IMR-90 (cell line): ENCODE measurements at regions not wholly inside any gene's neighbourhood (a gene's known extent, or its start where the extent isn't known, plus 50 kb on each side); places are given as distances from the start of the nearest gene placed in this dataset.

Experiments
- ATAC-seq: fragments of 200-7000 bp; cut with Tn5 transposase; 2 replicates; pipeline ENCODE4 v1.9.1; 2020; ENCODE audit warnings: low read depth, mild to moderate bottlenecking, moderate library complexity
- BruUV-seq: library from RNA; stranded (reverse); fragments of 400-500 nt; replicated peaks from 2 replicates; lab custom pipeline; 2021; lab: Mats Ljungman, UMichigan
- CTCF ChIA-PET: fragments of 300-600 bp; formaldehyde crosslinking; extraction: SDS; loops from one replicate; lab custom pipeline; 2021; ENCODE audit warnings: antibody characterized with exemption; lab: Yijun Ruan, JAX
- POLR2A ChIA-PET: fragments of 300-600 bp; sonication (Branson Sonifier 250); formaldehyde crosslinking; loops from one replicate; lab custom pipeline; 2022; ENCODE audit warnings: antibody characterized with exemption; ENCODE audit not compliant: unreplicated experiment; lab: Charles Lee
- DNase-seq: peaks from one replicate; pipeline ENCODE4 v3.0.0; 2013
- H2AFZ ChIP-seq: replicated peaks from 2 replicates; pipeline ENCODE3; 2013; ENCODE audit warnings: low read length, mild to moderate bottlenecking; ENCODE audit not compliant: poor library complexity
- H2AK5ac ChIP-seq: 2 replicates; pipeline ENCODE4 v1.6.1; 2013; ENCODE audit warnings: low read depth, low read length, inconsistent platforms
- H2AK9ac ChIP-seq: replicated peaks from 2 replicates; pipeline ENCODE3; 2013; ENCODE audit warnings: mild to moderate bottlenecking, low read depth, low read length, moderate library complexity; ENCODE audit not compliant: poor library complexity
- H2BK120ac ChIP-seq: 2 replicates; pipeline ENCODE4 v1.6.1; 2013; ENCODE audit warnings: low read depth, low read length, inconsistent platforms
- H2BK15ac ChIP-seq: 3 replicates; pipeline ENCODE4 v1.6.1; 2013; ENCODE audit warnings: low read depth, low read length, inconsistent platforms
- H2BK20ac ChIP-seq: 2 replicates; pipeline ENCODE4 v1.6.1; 2013; ENCODE audit warnings: low read depth, mild to moderate bottlenecking, inconsistent platforms, low read length, moderate library complexity
- H2BK5ac ChIP-seq: 2 replicates; pipeline ENCODE4 v1.6.1; 2013; ENCODE audit warnings: mild to moderate bottlenecking, low read depth, low read length, inconsistent platforms; ENCODE audit not compliant: poor library complexity, severe bottlenecking
- H3K14ac ChIP-seq: replicated peaks from 2 replicates; pipeline ENCODE4 v1.6.1; 2013; ENCODE audit warnings: low read depth, low read length, inconsistent platforms
- H3K18ac ChIP-seq: 2 replicates; pipeline ENCODE4 v1.6.1; 2013; ENCODE audit warnings: low read depth, low read length, control low read depth
- H3K23ac ChIP-seq: 2 replicates; pipeline ENCODE4 v1.6.1; 2013; ENCODE audit warnings: low read depth, low read length, inconsistent platforms
- H3K27ac ChIP-seq: 2 replicates; pipeline ENCODE4 v1.5.1; 2013; ENCODE audit warnings: mild to moderate bottlenecking, control low read depth, low read length; ENCODE audit not compliant: insufficient read depth
- H3K27me3 ChIP-seq: 2 replicates; pipeline ENCODE4 v1.6.1; 2013; ENCODE audit warnings: low read length; ENCODE audit not compliant: control insufficient read depth, insufficient read depth
- H3K36me3 ChIP-seq: 2 replicates; pipeline ENCODE4 v1.6.1; 2013; ENCODE audit warnings: low read length, mixed read lengths; ENCODE audit not compliant: control insufficient read depth, insufficient read depth
- H3K4ac ChIP-seq: 2 replicates; pipeline ENCODE4 v1.6.1; 2013; ENCODE audit warnings: low read depth, low read length, inconsistent platforms
- H3K4me1 ChIP-seq: 2 replicates; pipeline ENCODE4 v1.6.1; 2013; ENCODE audit warnings: low read length, mixed read lengths; ENCODE audit not compliant: control insufficient read depth, insufficient read depth
- H3K4me2 ChIP-seq: 2 replicates; pipeline ENCODE4 v1.6.1; 2013; ENCODE audit warnings: low read depth, mild to moderate bottlenecking, control low read depth, low read length, moderate library complexity
- H3K4me3 ChIP-seq: 2 replicates; pipeline ENCODE4 v1.5.1; 2013; ENCODE audit warnings: low read depth, mild to moderate bottlenecking, control low read depth, low read length, moderate library complexity; ENCODE audit not compliant: insufficient read depth
- H3K56ac ChIP-seq: 2 replicates; pipeline ENCODE4 v1.6.1; 2013; ENCODE audit warnings: low read length, inconsistent platforms; ENCODE audit not compliant: insufficient read depth; ENCODE audit errors: extremely low read depth
- H3K79me1 ChIP-seq, 2 experiments: 2 replicates each; pipeline ENCODE4 v1.6.1; 2013; ENCODE audit warnings: low read length in 2 of 2, inconsistent platforms in 1 of 2, low read depth in 1 of 2
- H3K9ac ChIP-seq: 2 replicates; pipeline ENCODE4 v1.6.1; 2013; ENCODE audit warnings: low read depth, low read length, control low read depth
- H3K9me1 ChIP-seq: 2 replicates; pipeline ENCODE4 v1.6.1; 2013; ENCODE audit warnings: low read length, inconsistent platforms; ENCODE audit not compliant: insufficient read depth
- H3K9me3 ChIP-seq: 2 replicates; pipeline ENCODE4 v1.6.1; 2013; ENCODE audit warnings: low read length; ENCODE audit not compliant: control insufficient read depth, insufficient read depth
- H4K20me1 ChIP-seq: 2 replicates; pipeline ENCODE4 v1.6.1; 2013; ENCODE audit warnings: low read length, inconsistent platforms; ENCODE audit not compliant: insufficient read depth
- H4K5ac ChIP-seq: 2 replicates; pipeline ENCODE4 v1.6.1; 2013; ENCODE audit warnings: mild to moderate bottlenecking, low read depth, low read length, control low read depth
- H4K8ac ChIP-seq, 2 experiments: 2 replicates each; pipeline ENCODE4 v1.6.1; 2013; ENCODE audit warnings: low read depth in 2 of 2, low read length in 2 of 2, control low read depth in 1 of 2, inconsistent platforms in 1 of 2
- H4K91ac ChIP-seq: 2 replicates; pipeline ENCODE4 v1.6.1; 2013; ENCODE audit warnings: low read depth, low read length, inconsistent platforms; ENCODE audit not compliant: insufficient read depth
- BHLHE40 ChIP-seq: fragments of 150-350 bp; IDR thresholded peaks from 2 replicates; pipeline ENCODE4 v1.6.1; 2016; ENCODE audit warnings: mild to moderate bottlenecking, low read depth, low read length
- FOS ChIP-seq: fragments of 150-350 bp; IDR thresholded peaks from 2 replicates; pipeline ENCODE4 v1.6.1; 2016; ENCODE audit warnings: low read depth, low read length
- MAFK ChIP-seq: IDR thresholded peaks from 2 replicates; pipeline ENCODE4 v1.6.1; 2012; ENCODE audit warnings: low read depth, low read length, improper control_type of control experiment
- MAZ ChIP-seq: IDR thresholded peaks from 2 replicates; pipeline ENCODE4 v1.6.1; 2012; ENCODE audit warnings: low read depth, mild to moderate bottlenecking, low read length, improper control_type of control experiment, moderate library complexity, borderline replicate concordance
- MXI1 ChIP-seq: IDR thresholded peaks from 2 replicates; pipeline ENCODE4 v1.6.1; 2012; ENCODE audit warnings: low read depth, mild to moderate bottlenecking, low read length, moderate library complexity, borderline replicate concordance
- POLR2A ChIP-seq: IDR thresholded peaks from 2 replicates; pipeline ENCODE4 v1.6.1; 2012; ENCODE audit warnings: mild to moderate bottlenecking, low read depth, low read length
- RAD21 ChIP-seq: IDR thresholded peaks from 2 replicates; pipeline ENCODE4 v1.6.1; 2012; ENCODE audit warnings: low read length, improper control_type of control experiment
- RFX5 ChIP-seq: IDR thresholded peaks from 2 replicates; pipeline ENCODE4 v1.8.0; 2012; ENCODE audit warnings: low read depth, mild to moderate bottlenecking, low read length, moderate library complexity
- SMC3 ChIP-seq: fragments of 150-350 bp; IDR thresholded peaks from 2 replicates; pipeline ENCODE4 v1.6.1; 2016; ENCODE audit warnings: low read depth, mild to moderate bottlenecking, antibody characterized with exemption, low read length, moderate library complexity
- WGBS, 2 experiments: methylation state at CpG; one replicate each; pipeline versions ENCODE4 v1.1.5 to v1.1.7; 2013; ENCODE audit warnings: missing lambda C conversion rate in 2 of 2; ENCODE audit not compliant: insufficient read length in 1 of 2; ENCODE audit errors: extremely low coverage in 2 of 2; 5-methylcytosine and 5-hydroxymethylcytosine counted together
- dilution Hi-C: fragments of 300-500 bp; cut with HindIII; formaldehyde crosslinking; loops from one replicate; pipeline ENCODE4 v1.14.3; 2018; ENCODE audit warnings: low sequenced_read_pairs; ENCODE audit not compliant: unreplicated experiment
- in situ Hi-C: fragments of 300-500 bp; cut with MboI; formaldehyde crosslinking; loops from 3 replicates; pipeline ENCODE4 v1.14.3; 2019; ENCODE audit warnings: low sequenced_read_pairs, inconsistent platforms, mixed read lengths
- intact Hi-C: fragments of 100-400 bp; cut with micrococcal nuclease; formaldehyde crosslinking; loops from 2 replicates; pipeline ENCODE4 v1.10.0; 2022
- TF ChIP-seq, protein P1 (sequence below): fragments of 150-350 bp; IDR thresholded peaks from 2 replicates; pipeline ENCODE4 v1.6.1; 2017; ENCODE audit warnings: mild to moderate bottlenecking, antibody characterized with exemption, low read length, low read depth
- TF ChIP-seq, protein P2 (sequence below): conservative IDR thresholded peaks from 2 replicates; pipeline ENCODE4 v1.5.1; 2012; ENCODE audit warnings: mild to moderate bottlenecking, low read depth, low read length, improper control_type of control experiment

DNA sequence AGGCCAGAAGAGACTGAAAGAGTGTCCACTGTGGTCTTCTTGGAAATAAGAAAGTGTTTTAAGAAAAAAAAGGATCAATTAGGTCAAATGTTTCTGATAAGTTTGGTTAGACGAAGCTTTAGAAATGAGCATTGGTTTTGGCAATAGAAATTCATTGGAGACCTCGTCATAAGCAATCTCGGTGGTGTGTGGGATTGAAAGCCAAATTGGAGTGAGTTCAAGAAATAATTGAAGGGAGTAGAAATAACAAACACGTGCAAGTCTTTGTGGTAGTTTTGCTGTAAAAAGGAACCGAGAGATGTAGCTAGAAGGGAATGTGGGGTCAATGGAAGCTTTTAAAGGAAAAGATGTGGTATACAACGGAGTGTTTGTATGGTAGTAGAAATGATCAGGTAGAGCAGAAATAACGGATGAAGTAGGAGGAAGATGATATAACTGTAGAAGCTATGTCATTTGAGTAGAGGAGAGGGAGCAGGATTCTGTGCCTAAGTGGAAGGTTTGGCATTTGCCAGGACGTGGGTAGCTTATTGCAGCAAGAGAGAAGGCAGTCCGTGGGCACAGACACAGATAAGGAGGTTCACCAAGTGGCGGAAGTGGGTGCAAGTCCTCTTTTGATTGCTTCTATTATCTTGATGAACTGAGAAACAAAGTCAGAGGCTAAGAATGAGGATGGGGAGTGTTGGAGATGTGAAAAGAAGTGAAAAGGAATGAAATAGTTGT lies 146.2 kb downstream of the DACT1 start:
- Histone ChIP-seq H3K9me3 (no peaks in the 10 kb centered on the region), H4K91ac (no peak overlapping the region), H3K18ac (no peak overlapping the region), H3K4me2 (no peak overlapping the region), H3K27ac (no peak overlapping the region), H2AK9ac (no peak overlapping the region), H3K27me3 (peaks cover 40% of the 10 kb centered on the region), H3K4me3 (no peak overlapping the region), H3K79me1 (no peaks in the 10 kb centered on the region), H4K5ac (no peak overlapping the region), H3K9ac (no peak overlapping the region), H2BK120ac (no peak overlapping the region), H3K4ac (no peak overlapping the region), H2BK5ac (no peak overlapping the region), H3K14ac (no peak overlapping the region), H3K9me1 (0 out of 2 replicates have a peak, but pooled peaks cover 4% of the 10 kb centered on the region), H3K36me3 (no peaks in the 10 kb centered on the region), H2AFZ (no peak overlapping the region), H4K20me1 (no peaks in the 10 kb centered on the region), H4K8ac (no peak overlapping the region), H2BK15ac (no peak overlapping the region), H3K23ac (no peak overlapping the region; the same call in 1 of the 2 replicates), H2BK20ac (no peak overlapping the region), H3K4me1 (no peaks in the 10 kb centered on the region; the same call in 1 of the 2 replicates), H3K56ac (no peak overlapping the region; the same call in 1 of the 2 replicates), H2AK5ac (no peak overlapping the region)
- ChIA-PET POLR2A (no interaction called here), CTCF (interaction anchor here (0.7 kb wide), 1 partner anchor 34 kb away, joined by 3 read pairs; no protein-coding TSS in a partner anchor)
- intact Hi-C loops: no loop called here
- no peak for TF ChIP-seq SMC3
- no peak for TF ChIP-seq MXI1
- no peak for TF ChIP-seq POLR2A
- TF ChIP-seq, protein P1, sequence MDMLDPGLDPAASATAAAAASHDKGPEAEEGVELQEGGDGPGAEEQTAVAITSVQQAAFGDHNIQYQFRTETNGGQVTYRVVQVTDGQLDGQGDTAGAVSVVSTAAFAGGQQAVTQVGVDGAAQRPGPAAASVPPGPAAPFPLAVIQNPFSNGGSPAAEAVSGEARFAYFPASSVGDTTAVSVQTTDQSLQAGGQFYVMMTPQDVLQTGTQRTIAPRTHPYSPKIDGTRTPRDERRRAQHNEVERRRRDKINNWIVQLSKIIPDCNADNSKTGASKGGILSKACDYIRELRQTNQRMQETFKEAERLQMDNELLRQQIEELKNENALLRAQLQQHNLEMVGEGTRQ: no peak
- no peak for TF ChIP-seq MAZ
- TF ChIP-seq RAD21: no peak
- TF ChIP-seq, protein P2, sequence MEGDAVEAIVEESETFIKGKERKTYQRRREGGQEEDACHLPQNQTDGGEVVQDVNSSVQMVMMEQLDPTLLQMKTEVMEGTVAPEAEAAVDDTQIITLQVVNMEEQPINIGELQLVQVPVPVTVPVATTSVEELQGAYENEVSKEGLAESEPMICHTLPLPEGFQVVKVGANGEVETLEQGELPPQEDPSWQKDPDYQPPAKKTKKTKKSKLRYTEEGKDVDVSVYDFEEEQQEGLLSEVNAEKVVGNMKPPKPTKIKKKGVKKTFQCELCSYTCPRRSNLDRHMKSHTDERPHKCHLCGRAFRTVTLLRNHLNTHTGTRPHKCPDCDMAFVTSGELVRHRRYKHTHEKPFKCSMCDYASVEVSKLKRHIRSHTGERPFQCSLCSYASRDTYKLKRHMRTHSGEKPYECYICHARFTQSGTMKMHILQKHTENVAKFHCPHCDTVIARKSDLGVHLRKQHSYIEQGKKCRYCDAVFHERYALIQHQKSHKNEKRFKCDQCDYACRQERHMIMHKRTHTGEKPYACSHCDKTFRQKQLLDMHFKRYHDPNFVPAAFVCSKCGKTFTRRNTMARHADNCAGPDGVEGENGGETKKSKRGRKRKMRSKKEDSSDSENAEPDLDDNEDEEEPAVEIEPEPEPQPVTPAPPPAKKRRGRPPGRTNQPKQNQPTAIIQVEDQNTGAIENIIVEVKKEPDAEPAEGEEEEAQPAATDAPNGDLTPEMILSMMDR: no peak
- no peak for TF ChIP-seq FOS
- no peak for TF ChIP-seq MAFK
- TF ChIP-seq BHLHE40: no peak
- TF ChIP-seq RFX5: no peak
- ATAC-seq (no peak), DNase-seq (peak; percentile 30)
- dilution Hi-C loops: no loop called here
- WGBS, 2 experiments: 57 to 100% methylated on average over 2 to 10 of the region's 10 CpGs
- in situ Hi-C loops: no loop called here
- no TSS peak for BruUV-seq
